ENCODE measurements at regions not wholly inside any gene's neighbourhood (a gene's known extent, or its start where the extent isn't known, plus 50 kb on each side); places are given as distances from the start of the nearest gene placed in this dataset.

DNA sequence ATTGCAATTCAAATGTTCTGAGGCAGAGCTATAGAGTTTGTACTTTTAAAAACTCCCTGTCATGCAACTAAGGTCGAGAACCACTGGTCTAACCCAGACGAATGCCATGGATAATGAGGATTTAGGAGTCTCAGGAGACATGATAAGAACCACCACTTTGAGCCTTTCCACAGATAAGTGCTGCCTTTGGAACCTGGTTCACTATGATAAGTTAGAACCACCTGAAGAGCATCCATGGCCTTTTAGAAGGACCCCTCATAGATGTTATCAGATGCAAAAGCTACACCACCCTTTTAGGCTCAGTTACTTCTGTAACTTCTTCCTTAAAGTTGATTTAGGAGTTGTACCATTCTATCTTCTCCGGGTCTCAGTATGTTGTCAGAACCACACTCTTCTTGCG is 350.6 kb upstream of the CCL2 start:
- TF ChIP-seq POLR2AphosphoS5 (IDR thresholded peaks at IDR 0.05) (no peak), POLR2A (IDR thresholded peaks at IDR 0.05) (no peak), EP300 (IDR thresholded peaks at IDR 0.05) (no peak)
- TF ChIP-seq, protein P1, sequence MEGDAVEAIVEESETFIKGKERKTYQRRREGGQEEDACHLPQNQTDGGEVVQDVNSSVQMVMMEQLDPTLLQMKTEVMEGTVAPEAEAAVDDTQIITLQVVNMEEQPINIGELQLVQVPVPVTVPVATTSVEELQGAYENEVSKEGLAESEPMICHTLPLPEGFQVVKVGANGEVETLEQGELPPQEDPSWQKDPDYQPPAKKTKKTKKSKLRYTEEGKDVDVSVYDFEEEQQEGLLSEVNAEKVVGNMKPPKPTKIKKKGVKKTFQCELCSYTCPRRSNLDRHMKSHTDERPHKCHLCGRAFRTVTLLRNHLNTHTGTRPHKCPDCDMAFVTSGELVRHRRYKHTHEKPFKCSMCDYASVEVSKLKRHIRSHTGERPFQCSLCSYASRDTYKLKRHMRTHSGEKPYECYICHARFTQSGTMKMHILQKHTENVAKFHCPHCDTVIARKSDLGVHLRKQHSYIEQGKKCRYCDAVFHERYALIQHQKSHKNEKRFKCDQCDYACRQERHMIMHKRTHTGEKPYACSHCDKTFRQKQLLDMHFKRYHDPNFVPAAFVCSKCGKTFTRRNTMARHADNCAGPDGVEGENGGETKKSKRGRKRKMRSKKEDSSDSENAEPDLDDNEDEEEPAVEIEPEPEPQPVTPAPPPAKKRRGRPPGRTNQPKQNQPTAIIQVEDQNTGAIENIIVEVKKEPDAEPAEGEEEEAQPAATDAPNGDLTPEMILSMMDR (IDR thresholded peaks at IDR 0.05), result no peak
